ENCODE measurements at regions not wholly inside any gene's neighbourhood (a gene's known extent, or its start where the extent isn't known, plus 50 kb on each side); places are given as distances from the start of the nearest gene placed in this dataset.

- H3K36me3 ChIP-seq (ENCODE audit: control insufficient read depth, insufficient read depth, low read length) = no peaks in the 10 kb centered on the region
- no peak overlapping the region for H3K4me3 ChIP-seq (ENCODE audit: low read depth, low read length)
- TF ChIP-seq CTCF (IDR thresholded peaks at IDR 0.05) = no peak
These were observed 234.8 kb upstream of the FOXN3 start for GRCh38 chr14:89651805-89652204.

DNA sequence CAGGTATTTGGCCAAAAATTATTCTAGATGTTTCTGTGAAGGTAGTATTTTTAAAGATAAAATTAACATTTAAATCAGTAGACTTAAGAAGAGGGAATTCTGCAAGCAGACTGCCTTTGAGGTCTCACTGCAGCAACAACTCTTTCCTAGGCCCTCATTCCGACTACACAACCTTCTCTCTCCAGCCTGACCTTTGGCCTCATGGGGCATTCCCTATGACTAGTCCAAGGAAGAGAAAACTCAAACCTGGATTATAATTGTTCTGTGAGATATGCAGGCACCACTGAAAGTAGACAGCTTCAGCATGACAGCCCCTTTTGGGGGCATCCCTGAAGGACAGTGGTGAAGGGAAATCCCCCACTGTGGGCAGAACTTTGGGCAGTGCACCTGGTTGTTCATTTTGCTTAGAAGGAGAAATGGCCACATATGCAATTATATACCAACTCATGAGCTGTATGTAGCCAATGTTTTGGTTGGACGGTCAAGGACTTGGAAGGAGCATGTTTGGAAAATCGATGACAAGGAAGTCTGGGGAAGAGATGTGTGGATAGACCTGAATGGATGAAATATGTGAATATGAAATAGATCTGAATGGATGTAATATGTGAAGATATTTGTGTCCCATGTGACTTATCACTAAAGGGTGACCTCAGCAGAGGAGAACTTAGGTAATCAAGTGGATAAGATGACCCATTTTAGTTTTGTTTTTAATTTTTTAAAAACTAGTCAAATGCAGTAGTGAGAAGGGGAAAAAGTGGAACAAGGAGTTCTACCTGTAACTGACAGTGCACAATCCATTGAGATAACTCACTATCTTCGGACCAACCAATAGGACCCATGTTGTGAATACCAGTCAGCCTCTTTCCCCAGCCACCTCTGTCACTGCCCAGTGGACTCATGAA lies 233.3 kb upstream of the FOXN3 start:
- Histone ChIP-seq H2AFZ (no peak overlapping the region), H3K36me3 (ENCODE audit: control insufficient read depth, insufficient read depth, low read length) (no peaks in the 10 kb centered on the region), H3K4me1 (peaks cover 4% of the 10 kb centered on the region), H3K9me3 (ENCODE audit: control insufficient read depth, low read length) (no peaks in the 10 kb centered on the region), H3K4me2 (ENCODE audit: low read length) (no peak overlapping the region), H3K27ac (no peak overlapping the region), H3K9ac (no peak overlapping the region), H3K4me3 (ENCODE audit: low read depth, low read length) (no peak overlapping the region), H3K27me3 (ENCODE audit: control insufficient read depth, insufficient read depth, low read length) (no peaks in the 10 kb centered on the region), H3K79me2 (no peaks in the 10 kb centered on the region)
- TF ChIP-seq CTCF (IDR thresholded peaks at IDR 0.05) = no peak

More at GRCh38 chr14:89651805-89652204, 234.8 kb upstream of the FOXN3 start:
- Histone ChIP-seq H3K4me1 (peaks cover 4% of the 10 kb centered on the region), H2AFZ (no peak overlapping the region), H3K9me3 (ENCODE audit: control insufficient read depth, low read length) (no peaks in the 10 kb centered on the region), H3K27me3 (ENCODE audit: control insufficient read depth, insufficient read depth, low read length) (no peaks in the 10 kb centered on the region), H3K79me2 (no peaks in the 10 kb centered on the region), H3K9ac (no peak overlapping the region), H3K27ac (no peak overlapping the region), H3K4me2 (ENCODE audit: low read length) (no peak overlapping the region)

DNA sequence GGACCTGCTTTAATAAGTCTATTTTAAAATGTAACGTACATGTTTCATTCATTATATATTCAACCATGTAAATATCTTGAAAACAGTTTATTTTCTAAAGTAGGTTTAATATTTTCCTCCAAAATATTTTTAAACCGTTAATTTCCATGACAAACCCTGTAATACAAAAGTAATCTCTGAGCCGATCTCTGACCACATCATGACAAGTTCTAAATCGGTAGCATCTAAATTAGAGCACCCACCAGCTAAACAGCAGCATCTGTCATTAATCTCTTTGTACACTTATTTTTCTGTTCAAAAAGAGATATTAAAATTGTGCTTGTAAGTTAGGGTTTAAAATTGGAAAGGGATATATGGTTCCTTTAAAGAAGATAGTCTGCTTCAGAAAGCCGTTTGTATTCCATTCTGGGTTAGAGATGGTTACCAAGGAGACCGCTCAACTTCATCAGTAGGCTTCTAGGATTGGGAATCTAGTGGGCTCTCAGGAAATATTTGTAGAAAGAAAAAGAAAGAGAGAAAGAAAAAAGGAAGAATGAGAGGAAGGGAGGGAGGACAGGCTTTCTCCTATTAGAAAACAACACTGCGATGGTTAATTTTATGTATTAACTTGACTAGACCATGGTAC lies 232.5 kb upstream of the FOXN3 start:
- Histone ChIP-seq H3K4me2 (ENCODE audit: low read length) (no peak overlapping the region), H3K27ac (no peak overlapping the region), H3K4me1 (peaks cover 4% of the 10 kb centered on the region), H3K9ac (no peak overlapping the region), H3K27me3 (ENCODE audit: control insufficient read depth, insufficient read depth, low read length) (no peaks in the 10 kb centered on the region), H3K36me3 (ENCODE audit: control insufficient read depth, insufficient read depth, low read length) (no peaks in the 10 kb centered on the region), H3K4me3 (ENCODE audit: low read depth, low read length) (no peak overlapping the region), H2AFZ (no peak overlapping the region), H3K9me3 (ENCODE audit: control insufficient read depth, low read length) (no peaks in the 10 kb centered on the region), H3K79me2 (no peaks in the 10 kb centered on the region)
- TF ChIP-seq CTCF (IDR thresholded peaks at IDR 0.05) = no peak

DNA sequence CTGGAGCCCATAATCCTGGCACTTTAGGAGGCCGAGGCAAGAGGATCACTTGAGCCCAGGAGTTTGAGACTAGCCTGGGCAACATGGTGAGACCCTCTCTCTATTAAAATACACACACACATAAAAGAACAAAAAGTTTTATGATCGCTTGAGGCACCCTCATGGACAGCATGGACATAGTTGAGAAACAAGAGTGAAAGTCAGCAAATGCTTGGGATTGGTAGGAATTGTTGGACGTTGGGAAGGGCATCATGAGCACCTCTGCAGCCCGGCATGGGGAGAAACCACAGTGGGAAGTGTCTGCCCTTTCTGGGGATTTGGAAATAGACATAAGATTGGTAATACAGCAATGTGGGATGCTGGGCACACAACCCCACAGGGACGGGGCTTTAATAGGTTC lies 231.9 kb upstream of the FOXN3 start:
- Histone ChIP-seq H3K9me3 (ENCODE audit: control insufficient read depth, low read length) (no peaks in the 10 kb centered on the region), H2AFZ (no peak overlapping the region), H3K4me1 (peaks cover 4% of the 10 kb centered on the region), H3K9ac (no peak overlapping the region), H3K27me3 (ENCODE audit: control insufficient read depth, insufficient read depth, low read length) (no peaks in the 10 kb centered on the region), H3K79me2 (no peaks in the 10 kb centered on the region), H3K36me3 (ENCODE audit: control insufficient read depth, insufficient read depth, low read length) (no peaks in the 10 kb centered on the region), H3K4me2 (ENCODE audit: low read length) (no peak overlapping the region), H3K4me3 (ENCODE audit: low read depth, low read length) (no peak overlapping the region), H3K27ac (no peak overlapping the region)
- TF ChIP-seq CTCF (IDR thresholded peaks at IDR 0.05) = no peak
